Type B pancreatic cell (in vitro differentiated cells): ENCODE measurements at regions not wholly inside any gene's neighbourhood (a gene's known extent, or its start where the extent isn't known, plus 50 kb on each side); places are given as distances from the start of the nearest gene placed in this dataset.
A peak's percentile ranks its signal among the peaks of the same experiment; 100 is the strongest.

ENCODE experiments used
- DNase-seq: peaks from one replicate; pipeline ENCODE4 v3.0.0; 2021; ENCODE audit warnings: mixed read lengths; ENCODE audit not compliant: unreplicated experiment; ENCODE audit errors: extremely low spot score
- H3K27ac Mint-ChIP-seq: 2 replicates; pipeline ENCODE4 v1.8.0; 2021; ENCODE audit warnings: mild to moderate bottlenecking, mixed read lengths
- H3K27me3 Mint-ChIP-seq: 2 replicates; pipeline ENCODE4 v1.8.0; 2021; ENCODE audit warnings: mixed read lengths
- H3K36me3 Mint-ChIP-seq: 2 replicates; pipeline ENCODE4 v1.8.0; 2021; ENCODE audit warnings: mixed read lengths
- H3K4me1 Mint-ChIP-seq: one replicate; pipeline ENCODE4 v1.8.0; 2021; ENCODE audit warnings: mixed read lengths; ENCODE audit not compliant: unreplicated experiment
- H3K4me3 Mint-ChIP-seq: 2 replicates; pipeline ENCODE4 v1.8.0; 2021; ENCODE audit warnings: mild to moderate bottlenecking, mixed read lengths
- H3K9me3 Mint-ChIP-seq: 2 replicates; pipeline ENCODE4 v1.8.0; 2021; ENCODE audit warnings: mixed read lengths
- CTCF ChIP-seq: fragments of 200-600 bp; sonication (generic); conservative IDR thresholded peaks from 2 replicates; pipeline ENCODE4 v1.5.0; 2021; ENCODE audit warnings: antibody characterized with exemption, mild to moderate bottlenecking

- Mint-ChIP-seq H3K9me3 (peaks cover 8% of the 10 kb centered on the region), H3K27ac (no peak overlapping the region), H3K4me1 (no peaks in the 10 kb centered on the region), H3K36me3 (peaks cover 3% of the 10 kb centered on the region), H3K4me3 (no peak overlapping the region), H3K27me3 (no peaks in the 10 kb centered on the region)
- no peak for DNase-seq
- TF ChIP-seq CTCF: no peak
Measured at GRCh38 chr13:66003558-66003957, 1226.6 kb downstream of the PCDH9 start.

- Mint-ChIP-seq H3K4me3 (no peak overlapping the region), H3K27me3 (no peaks in the 10 kb centered on the region), H3K9me3 (peaks cover 8% of the 10 kb centered on the region), H3K27ac (no peak overlapping the region), H3K36me3 (peaks cover 3% of the 10 kb centered on the region), H3K4me1 (no peaks in the 10 kb centered on the region)
- no peak for TF ChIP-seq CTCF
- DNase-seq: no peak
Measured at GRCh38 chr13:66001140-66001539, 1229.0 kb downstream of the PCDH9 start.

GRCh38 chr13:65999411-65999810 lies 1230.7 kb downstream of the PCDH9 start:
- H3K9me3 Mint-ChIP-seq: peaks cover 8% of the 10 kb centered on the region
- H3K27ac Mint-ChIP-seq: peak overlapping the region; percentile 8
- no peak for DNase-seq
- peaks cover 3% of the 10 kb centered on the region for H3K36me3 Mint-ChIP-seq
- TF ChIP-seq CTCF: no peak
- H3K4me3 Mint-ChIP-seq: no peak overlapping the region
- no peaks in the 10 kb centered on the region for H3K27me3 Mint-ChIP-seq
- H3K4me1 Mint-ChIP-seq: no peaks in the 10 kb centered on the region

GRCh38 chr13:65990684-65991083 lies 1239.5 kb downstream of the PCDH9 start:
- Mint-ChIP-seq H3K27me3 (no peaks in the 10 kb centered on the region), H3K36me3 (no peaks in the 10 kb centered on the region), H3K4me1 (no peaks in the 10 kb centered on the region), H3K4me3 (no peak overlapping the region), H3K9me3 (no peaks in the 10 kb centered on the region), H3K27ac (no peak overlapping the region)
- no peak for DNase-seq
- TF ChIP-seq CTCF: no peak

- H3K4me1 Mint-ChIP-seq: no peaks in the 10 kb centered on the region
- TF ChIP-seq CTCF: peak; percentile 26
- no peaks in the 10 kb centered on the region for H3K9me3 Mint-ChIP-seq
- H3K4me3 Mint-ChIP-seq: no peak overlapping the region
- no peak for DNase-seq
- no peak overlapping the region for H3K27ac Mint-ChIP-seq
- H3K27me3 Mint-ChIP-seq: no peaks in the 10 kb centered on the region
- H3K36me3 Mint-ChIP-seq: no peaks in the 10 kb centered on the region
Measured at GRCh38 chr13:65985612-65986011, 1244.5 kb downstream of the PCDH9 start.

GRCh38 chr13:65977525-65977924 lies 1252.6 kb downstream of the PCDH9 start:
- H3K27ac Mint-ChIP-seq: no peak overlapping the region
- H3K27me3 Mint-ChIP-seq: no peaks in the 10 kb centered on the region
- peaks cover 7% of the 10 kb centered on the region for H3K9me3 Mint-ChIP-seq
- H3K36me3 Mint-ChIP-seq: no peaks in the 10 kb centered on the region
- H3K4me1 Mint-ChIP-seq: no peaks in the 10 kb centered on the region
- DNase-seq: no peak
- TF ChIP-seq CTCF: no peak
- H3K4me3 Mint-ChIP-seq: no peak overlapping the region
